HepG2 (cell line): ENCODE measurements at regions not wholly inside any gene's neighbourhood (a gene's known extent, or its start where the extent isn't known, plus 50 kb on each side); places are given as distances from the start of the nearest gene placed in this dataset.
A peak's percentile ranks its signal among the peaks of the same experiment; 100 is the strongest.

Source experiments
- ELF4 ChIP-seq: sonication (generic); formaldehyde crosslinking; IDR thresholded peaks from 2 replicates; pipeline ENCODE4 v1.5.0; 2020; ENCODE audit warnings: missing genetic modification reagents, mild to moderate bottlenecking, moderate library complexity, borderline replicate concordance
- RFXANK ChIP-seq: IDR thresholded peaks from 2 replicates; pipeline ENCODE4 v1.6.1; 2016
- THAP9 ChIP-seq: sonication (generic); formaldehyde crosslinking; IDR thresholded peaks from 2 replicates; pipeline ENCODE4; 2020; ENCODE audit warnings: missing genetic modification reagents, mild to moderate bottlenecking, borderline replicate concordance
- ZC3H4 ChIP-seq: sonication (generic); formaldehyde crosslinking; IDR thresholded peaks from 2 replicates; pipeline ENCODE4 v1.4.0; 2020; ENCODE audit warnings: missing genetic modification reagents, borderline replicate concordance
- ZNF138 ChIP-seq: sonication (generic); formaldehyde crosslinking; IDR thresholded peaks from 2 replicates; pipeline ENCODE4 v1.5.0; 2020; ENCODE audit warnings: mild to moderate bottlenecking, low read depth, missing genetic modification reagents
- ZXDC ChIP-seq: sonication (generic); formaldehyde crosslinking; IDR thresholded peaks from 2 replicates; pipeline ENCODE4 v1.5.0; 2020; ENCODE audit warnings: mild to moderate bottlenecking, missing genetic modification reagents
- TF ChIP-seq, protein P1 (sequence below): sonication (generic); formaldehyde crosslinking; IDR thresholded peaks from 2 replicates; pipeline ENCODE4 v1.4.0; 2020; ENCODE audit warnings: mild to moderate bottlenecking, missing genetic modification reagents
- TF ChIP-seq, protein P2 (sequence below): sonication (generic); formaldehyde crosslinking; conservative IDR thresholded peaks from 2 replicates; pipeline ENCODE4 v1.8.1; 2023; ENCODE audit warnings: missing genetic modification reagents

DNA sequence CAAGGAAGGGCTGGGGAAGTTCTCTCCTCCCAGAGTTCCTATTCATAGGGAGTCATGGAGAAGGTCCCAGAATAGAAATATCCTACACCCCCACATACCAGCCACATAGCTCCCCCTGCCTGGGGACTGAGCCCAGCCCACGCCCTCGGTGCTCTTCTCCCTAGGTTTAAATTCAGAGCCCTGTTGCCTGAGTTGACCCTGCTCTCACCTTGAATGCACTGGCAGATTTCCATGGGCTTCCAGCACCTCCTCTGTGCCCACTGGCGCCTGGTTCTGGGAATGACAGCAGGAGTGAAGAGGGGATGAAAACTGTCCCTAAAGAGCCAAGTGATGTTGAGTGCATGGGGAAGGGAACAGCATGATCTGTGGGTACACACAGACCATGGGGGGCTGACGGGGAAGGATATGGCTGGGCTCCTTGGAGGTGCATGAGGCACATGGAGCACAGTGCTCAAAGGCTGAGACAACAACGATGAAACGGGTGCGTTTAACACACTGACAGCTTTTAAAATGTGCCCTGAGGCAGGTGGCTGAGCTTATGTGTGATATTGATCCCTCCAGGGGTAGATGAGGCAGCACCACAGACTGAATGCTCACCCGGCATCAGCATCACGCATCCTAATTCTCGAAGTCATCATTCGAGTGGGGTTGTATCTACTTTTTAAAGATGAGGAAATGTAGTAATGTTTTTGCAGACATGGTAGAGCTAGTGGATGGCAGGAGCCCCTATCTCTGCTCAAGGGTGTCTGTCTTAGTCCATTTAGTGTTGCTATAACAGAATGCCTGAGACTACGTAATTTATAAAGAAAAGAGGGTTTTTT, 53.7 kb upstream of the IGFBP3 start (continued):
- TF ChIP-seq, protein P1, sequence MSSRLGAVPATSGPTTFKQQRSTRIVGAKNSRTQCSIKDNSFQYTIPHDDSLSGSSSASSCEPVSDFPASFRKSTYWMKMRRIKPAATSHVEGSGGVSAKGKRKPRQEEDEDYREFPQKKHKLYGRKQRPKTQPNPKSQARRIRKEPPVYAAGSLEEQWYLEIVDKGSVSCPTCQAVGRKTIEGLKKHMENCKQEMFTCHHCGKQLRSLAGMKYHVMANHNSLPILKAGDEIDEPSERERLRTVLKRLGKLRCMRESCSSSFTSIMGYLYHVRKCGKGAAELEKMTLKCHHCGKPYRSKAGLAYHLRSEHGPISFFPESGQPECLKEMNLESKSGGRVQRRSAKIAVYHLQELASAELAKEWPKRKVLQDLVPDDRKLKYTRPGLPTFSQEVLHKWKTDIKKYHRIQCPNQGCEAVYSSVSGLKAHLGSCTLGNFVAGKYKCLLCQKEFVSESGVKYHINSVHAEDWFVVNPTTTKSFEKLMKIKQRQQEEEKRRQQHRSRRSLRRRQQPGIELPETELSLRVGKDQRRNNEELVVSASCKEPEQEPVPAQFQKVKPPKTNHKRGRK (CRISPR knock-in tag) = 0 out of 2 replicates have a peak, but pooled peaks have one; percentile 5
- TF ChIP-seq ZNF138 (CRISPR knock-in tag) = no peak
- peak; percentile 50; the same call in 1 of the 2 replicates for TF ChIP-seq ELF4
- 0 out of 2 replicates have a peak, but pooled peaks have one; percentile 75 for TF ChIP-seq ZC3H4 (CRISPR knock-in tag)
- TF ChIP-seq RFXANK (CRISPR knock-in tag) = no peak
- 0 out of 2 replicates have a peak, but pooled peaks have one; percentile 60 for TF ChIP-seq THAP9
- TF ChIP-seq ZXDC (CRISPR knock-in tag) = peak; percentile 16; the same call in 1 of the 2 replicates
- TF ChIP-seq, protein P2, sequence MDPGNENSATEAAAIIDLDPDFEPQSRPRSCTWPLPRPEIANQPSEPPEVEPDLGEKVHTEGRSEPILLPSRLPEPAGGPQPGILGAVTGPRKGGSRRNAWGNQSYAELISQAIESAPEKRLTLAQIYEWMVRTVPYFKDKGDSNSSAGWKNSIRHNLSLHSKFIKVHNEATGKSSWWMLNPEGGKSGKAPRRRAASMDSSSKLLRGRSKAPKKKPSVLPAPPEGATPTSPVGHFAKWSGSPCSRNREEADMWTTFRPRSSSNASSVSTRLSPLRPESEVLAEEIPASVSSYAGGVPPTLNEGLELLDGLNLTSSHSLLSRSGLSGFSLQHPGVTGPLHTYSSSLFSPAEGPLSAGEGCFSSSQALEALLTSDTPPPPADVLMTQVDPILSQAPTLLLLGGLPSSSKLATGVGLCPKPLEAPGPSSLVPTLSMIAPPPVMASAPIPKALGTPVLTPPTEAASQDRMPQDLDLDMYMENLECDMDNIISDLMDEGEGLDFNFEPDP (CRISPR knock-in tag) = no peak
- TF ChIP-seq, all 625 proteins: peak for 12
